T-cell (primary cell): ENCODE measurements at regions not wholly inside any gene's neighbourhood (a gene's known extent, or its start where the extent isn't known, plus 50 kb on each side); places are given as distances from the start of the nearest gene placed in this dataset.
"Not testable (repeated sequence)": the region's sequence is repeated elsewhere in the genome, so short reads cannot be mapped to it uniquely, and the experiment has no call there.

Experiments
- ATAC-seq, 4 experiments: fragments of 200-7000 bp in 3 of 4; fragments of 150-1000 bp in 1 of 4; cut with Tn5 transposase; replicated peaks in 1 of 4; 1 replicate in 3 of 4; 2 replicates in 1 of 4; pipeline ENCODE4 v1.10.0; 2021; ENCODE audit warnings: moderate library complexity in 3 of 4, mild to moderate bottlenecking in 2 of 4, moderate number of reproducible peaks in 1 of 4
- CTCF ChIA-PET, 2 donors: fragments of 300-600 bp; sonication (Branson Sonifier 250); formaldehyde crosslinking; loops; one replicate each; lab custom pipeline; 2022; ENCODE audit warnings: antibody characterized with exemption in 2 of 2; lab: Charles Lee
- POLR2A ChIA-PET, 2 donors: fragments of 300-600 bp; sonication (Branson Sonifier 250); formaldehyde crosslinking; loops; one replicate each; lab custom pipeline; 2022; ENCODE audit warnings: antibody characterized with exemption in 2 of 2; lab: Charles Lee
- DNase-seq, 35 experiments: peaks; one replicate each; pipeline versions ENCODE4 v3.0.0 to v3.0.0-alpha.2; 2013 to 2023
- H3K27ac ChIP-seq: one replicate; pipeline ENCODE4 v1.5.1; 2013; ENCODE audit warnings: low read length
- H3K27me3 ChIP-seq, 2 experiments: replicated peaks in 1 of 2; 1 replicate in 1 of 2; 2 replicates in 1 of 2; pipeline versions ENCODE4 v1.6.1 to v1.7.0; 2013; ENCODE audit warnings: low read length in 1 of 2, mixed read lengths in 1 of 2; ENCODE audit not compliant: control insufficient read depth in 2 of 2, insufficient read depth in 2 of 2; ENCODE audit errors: extremely low read depth in 1 of 2
- H3K36me3 ChIP-seq, 2 donors: 1 replicate in 1 of 2; 2 replicates in 1 of 2; pipeline versions ENCODE4 v1.6.1 to v1.7.0; 2013; ENCODE audit warnings: low read length in 1 of 2; ENCODE audit not compliant: control insufficient read depth in 2 of 2, insufficient read depth in 1 of 2; ENCODE audit errors: extremely low read depth in 1 of 2
- H3K4me1 ChIP-seq, 2 experiments: 1 replicate in 1 of 2; 2 replicates in 1 of 2; pipeline versions ENCODE4 v1.6.1 to v1.7.0; 2013; ENCODE audit warnings: low read length in 2 of 2, mixed read lengths in 1 of 2; ENCODE audit not compliant: insufficient read depth in 2 of 2, control insufficient read depth in 1 of 2; ENCODE audit errors: extremely low read depth in 1 of 2
- H3K4me3 ChIP-seq, 2 donors: 1 replicate in 1 of 2; 2 replicates in 1 of 2; pipeline versions ENCODE4 v1.5.1 to v1.7.0; 2013; ENCODE audit warnings: mild to moderate bottlenecking in 2 of 2, low read length in 1 of 2, moderate library complexity in 1 of 2; ENCODE audit not compliant: control insufficient read depth in 1 of 2; ENCODE audit errors: extremely low read depth in 1 of 2
- H3K9me3 ChIP-seq: 2 replicates; pipeline ENCODE4 v1.7.0; 2013
- H3K27ac Mint-ChIP-seq, 2 donors: one replicate each; pipeline ENCODE4 v1.8.0; 2020 to 2021; ENCODE audit warnings: mild to moderate bottlenecking in 2 of 2, mixed read lengths in 2 of 2
- H3K27me3 Mint-ChIP-seq, 2 donors: one replicate each; pipeline ENCODE4 v1.8.0; 2021 to 2022; ENCODE audit warnings: mixed read lengths in 2 of 2
- H3K36me3 Mint-ChIP-seq: one replicate; pipeline ENCODE4 v1.8.0; 2021; ENCODE audit warnings: mixed read lengths
- H3K4me1 Mint-ChIP-seq, 3 donors: one replicate each; pipeline ENCODE4 v1.8.0; 2020 to 2022; ENCODE audit warnings: mixed read lengths in 3 of 3, mild to moderate bottlenecking in 1 of 3
- H3K4me3 Mint-ChIP-seq, 3 donors: one replicate each; pipeline ENCODE4 v1.8.0; 2020 to 2022; ENCODE audit warnings: mild to moderate bottlenecking in 3 of 3, mixed read lengths in 3 of 3, moderate library complexity in 3 of 3
- H3K9me3 Mint-ChIP-seq, 3 donors: one replicate each; pipeline ENCODE4 v1.8.0; 2020 to 2022; ENCODE audit warnings: mixed read lengths in 3 of 3
- WGBS: methylation state at CpG from one replicate; pipeline ENCODE4 v1.1.5; 2013; ENCODE audit warnings: missing lambda C conversion rate; ENCODE audit not compliant: insufficient coverage; 5-methylcytosine and 5-hydroxymethylcytosine counted together

GRCh38 chr9:81824802-81825730, 103.2 kb upstream of the SPATA31D4 start:
- H3K4me3 Mint-ChIP-seq = no peak overlapping the region

DNA sequence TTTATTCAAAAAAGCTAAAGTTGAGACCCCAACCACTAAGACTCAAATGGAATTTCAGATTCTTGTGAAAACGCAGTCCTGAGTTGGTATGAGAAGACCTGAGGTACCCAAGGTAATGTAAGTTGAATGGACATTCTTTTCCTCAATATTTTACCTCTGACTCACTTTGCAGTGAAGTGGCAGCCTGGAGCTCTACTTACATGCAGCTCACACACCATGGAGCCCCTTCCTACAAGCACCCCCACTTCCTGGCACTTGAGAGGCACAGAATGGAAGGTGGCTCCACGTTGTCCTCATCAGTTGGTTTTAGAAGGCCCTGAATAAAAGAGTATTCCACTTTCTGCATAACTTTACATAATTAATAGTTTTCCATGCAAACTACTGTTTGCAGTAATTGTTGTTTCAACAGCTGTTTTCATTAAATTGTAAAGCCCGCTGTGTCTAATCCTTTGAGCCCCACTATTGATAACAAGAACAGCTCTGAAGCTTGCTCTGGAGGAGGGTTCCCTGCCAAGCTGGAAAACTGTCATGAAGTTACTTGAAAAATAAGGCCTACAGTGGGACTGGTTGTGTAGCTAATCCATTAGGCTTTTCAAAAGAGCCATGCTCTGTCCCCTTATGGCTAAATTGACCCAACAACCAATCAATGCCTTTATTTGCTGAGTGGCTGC, 102.2 kb upstream of the SPATA31D4 start:
- Mint-ChIP-seq H3K27me3 (no peaks in the 10 kb centered on the region), H3K9me3 (peaks cover 0 to 4% (median 0%) of the 10 kb centered on the region in 3 donors), H3K27ac (no peak overlapping the region), H3K4me1 (peaks cover 0 to 3% (median 3%) of the 10 kb centered on the region in 3 donors), H3K36me3 (no peaks in the 10 kb centered on the region), H3K4me3 (no peak overlapping the region)
- Histone ChIP-seq H3K36me3 (no peaks in the 10 kb centered on the region), H3K4me1 (no peaks in the 10 kb centered on the region), H3K27me3 (no peaks in the 10 kb centered on the region), H3K9me3 (no peaks in the 10 kb centered on the region), H3K4me3 (no peak overlapping the region), H3K27ac (no peak overlapping the region)
- DNase-seq (no peak), ATAC-seq (no peak)
- no CpG with 5 or more reads among the region's 3 CpGs for WGBS
- ChIA-PET CTCF (no interaction called here), POLR2A (no interaction called here)

More at GRCh38 chr9:81824802-81825730, 103.2 kb upstream of the SPATA31D4 start:
- ATAC-seq = no peak
- ChIA-PET CTCF (no interaction called here), POLR2A (no interaction called here)
- no peaks in the 10 kb centered on the region for H3K4me1 ChIP-seq
- no peak overlapping the region for H3K27ac ChIP-seq
- H3K4me3 ChIP-seq = no peak overlapping the region
- no peaks in the 10 kb centered on the region for H3K36me3 Mint-ChIP-seq
- WGBS = 90% methylated on average over 6 of the region's 8 CpGs
- no peak for DNase-seq
- H3K36me3 ChIP-seq = no peaks in the 10 kb centered on the region
- H3K9me3 ChIP-seq = no peaks in the 10 kb centered on the region
- H3K27me3 ChIP-seq = no peaks in the 10 kb centered on the region
- H3K4me1 Mint-ChIP-seq = peaks cover 0 to 3% (median 3%) of the 10 kb centered on the region in 3 donors
- peaks cover 0 to 4% (median 0%) of the 10 kb centered on the region in 3 donors for H3K9me3 Mint-ChIP-seq
- H3K27ac Mint-ChIP-seq = no peak overlapping the region
- no peaks in the 10 kb centered on the region for H3K27me3 Mint-ChIP-seq

DNA sequence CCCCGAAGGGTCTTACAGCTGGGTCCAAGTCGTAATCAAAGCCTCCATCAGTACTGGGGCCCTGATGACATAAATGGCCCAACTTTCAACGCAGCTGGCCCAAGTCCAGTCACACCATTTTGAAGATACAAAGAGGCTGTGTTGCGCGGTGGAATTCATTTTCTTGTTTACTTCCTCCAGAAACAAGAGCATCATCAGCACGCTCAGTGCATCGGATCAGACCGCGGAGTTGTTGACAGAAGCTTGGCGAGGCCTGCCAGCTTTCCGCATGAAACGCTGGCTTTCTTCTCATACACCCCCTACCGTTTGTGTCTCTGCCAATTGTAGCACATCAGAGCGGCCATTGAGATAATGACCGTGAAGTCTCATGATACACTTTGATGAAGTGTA, 101.7 kb upstream of the SPATA31D4 start:
- DNase-seq = no peak
- H3K27ac ChIP-seq = no peak overlapping the region
- Mint-ChIP-seq H3K9me3 (peaks cover 0 to 4% (median 0%) of the 10 kb centered on the region in 3 donors), H3K27me3 (no peaks in the 10 kb centered on the region), H3K27ac (no peak overlapping the region), H3K36me3 (no peaks in the 10 kb centered on the region), H3K4me1 (peaks cover 0 to 3% (median 3%) of the 10 kb centered on the region in 3 donors), H3K4me3 (no peak overlapping the region)
- H3K4me1 ChIP-seq = no peaks in the 10 kb centered on the region
- no peak for ATAC-seq
- ChIA-PET CTCF (no interaction called here), POLR2A (no interaction called here)
- no peaks in the 10 kb centered on the region for H3K27me3 ChIP-seq
- 84% methylated on average over 7 of the region's 15 CpGs for WGBS
- H3K4me3 ChIP-seq = no peak overlapping the region
- no peaks in the 10 kb centered on the region for H3K36me3 ChIP-seq
- H3K9me3 ChIP-seq = no peaks in the 10 kb centered on the region

- 22% methylated on average over 1 of the region's 5 CpGs for WGBS
- H3K4me3 ChIP-seq = no peak overlapping the region
- H3K27ac ChIP-seq = no peak overlapping the region
- Mint-ChIP-seq H3K36me3 (no peaks in the 10 kb centered on the region), H3K4me1 (peaks cover 0 to 3% (median 3%) of the 10 kb centered on the region in 3 donors), H3K27me3 (no peaks in the 10 kb centered on the region), H3K4me3 (no peak overlapping the region), H3K9me3 (peaks cover 0 to 4% (median 0%) of the 10 kb centered on the region in 3 donors), H3K27ac (no peak overlapping the region)
- no peaks in the 10 kb centered on the region for H3K27me3 ChIP-seq
- H3K4me1 ChIP-seq = no peaks in the 10 kb centered on the region
- ChIA-PET POLR2A (interaction anchor here in 1 of 2 donors (0.6 kb wide), 1 partner anchor 91 kb away, joined by 3 read pairs; no protein-coding TSS in a partner anchor), CTCF (no interaction called here)
- no peaks in the 10 kb centered on the region for H3K36me3 ChIP-seq
- ATAC-seq (no peak), DNase-seq (no peak)
- H3K9me3 ChIP-seq = no peaks in the 10 kb centered on the region
These were observed 100.5 kb upstream of the SPATA31D4 start for GRCh38 chr9:81827616-81828296.

GRCh38 chr9:81829195-81829882, 98.9 kb upstream of the SPATA31D4 start:
- ChIA-PET POLR2A (no interaction called here), CTCF (no interaction called here)
- Mint-ChIP-seq H3K4me3 (no peak overlapping the region), H3K4me1 (peaks cover 0 to 3% (median 3%) of the 10 kb centered on the region in 3 donors), H3K27me3 (no peaks in the 10 kb centered on the region), H3K36me3 (no peaks in the 10 kb centered on the region), H3K27ac (no peak overlapping the region), H3K9me3 (peaks cover 0 to 4% (median 0%) of the 10 kb centered on the region in 3 donors)
- no peaks in the 10 kb centered on the region for H3K9me3 ChIP-seq
- DNase-seq = no peak
- no peak for ATAC-seq
- no peak overlapping the region for H3K4me3 ChIP-seq
- H3K36me3 ChIP-seq = no peaks in the 10 kb centered on the region
- H3K27me3 ChIP-seq = no peaks in the 10 kb centered on the region
- no peak overlapping the region for H3K27ac ChIP-seq
- 56% methylated on average over 1 of the region's 5 CpGs for WGBS
- H3K4me1 ChIP-seq = no peaks in the 10 kb centered on the region

DNA sequence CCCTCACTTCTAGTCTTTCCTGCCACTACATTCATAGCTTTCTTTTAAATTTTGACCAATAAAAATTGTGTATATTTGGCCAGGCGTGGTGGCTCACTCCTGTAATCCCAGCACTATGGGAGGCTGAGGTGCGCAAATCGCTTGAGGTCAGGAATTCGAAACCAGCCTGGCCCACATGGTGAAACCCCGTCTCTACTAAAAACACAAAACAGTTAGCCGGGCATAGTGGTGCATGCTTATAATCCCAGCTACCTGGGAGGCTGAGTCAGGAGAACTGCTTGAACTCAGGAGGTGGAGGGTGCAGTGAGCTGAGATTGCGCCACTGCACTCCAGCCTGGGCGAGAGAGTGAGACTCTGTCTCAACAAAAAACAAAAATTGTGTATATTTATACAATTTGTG, 97.8 kb upstream of the SPATA31D4 start:
- DNase-seq, H3K36me3 Mint-ChIP-seq, H3K4me1 Mint-ChIP-seq, CTCF ChIA-PET, H3K27ac ChIP-seq, POLR2A ChIA-PET, H3K4me3 ChIP-seq, ATAC-seq, H3K9me3 ChIP-seq, H3K4me1 ChIP-seq, H3K27me3 ChIP-seq, H3K9me3 Mint-ChIP-seq, H3K27me3 Mint-ChIP-seq, H3K27ac Mint-ChIP-seq, H3K4me3 Mint-ChIP-seq, H3K36me3 ChIP-seq: not testable (repeated sequence)
- 88% methylated on average over 1 of the region's 8 CpGs for WGBS
